ENCODE measurements at regions not wholly inside any gene's neighbourhood (a gene's known extent, or its start where the extent isn't known, plus 50 kb on each side); places are given as distances from the start of the nearest gene placed in this dataset.

DNA sequence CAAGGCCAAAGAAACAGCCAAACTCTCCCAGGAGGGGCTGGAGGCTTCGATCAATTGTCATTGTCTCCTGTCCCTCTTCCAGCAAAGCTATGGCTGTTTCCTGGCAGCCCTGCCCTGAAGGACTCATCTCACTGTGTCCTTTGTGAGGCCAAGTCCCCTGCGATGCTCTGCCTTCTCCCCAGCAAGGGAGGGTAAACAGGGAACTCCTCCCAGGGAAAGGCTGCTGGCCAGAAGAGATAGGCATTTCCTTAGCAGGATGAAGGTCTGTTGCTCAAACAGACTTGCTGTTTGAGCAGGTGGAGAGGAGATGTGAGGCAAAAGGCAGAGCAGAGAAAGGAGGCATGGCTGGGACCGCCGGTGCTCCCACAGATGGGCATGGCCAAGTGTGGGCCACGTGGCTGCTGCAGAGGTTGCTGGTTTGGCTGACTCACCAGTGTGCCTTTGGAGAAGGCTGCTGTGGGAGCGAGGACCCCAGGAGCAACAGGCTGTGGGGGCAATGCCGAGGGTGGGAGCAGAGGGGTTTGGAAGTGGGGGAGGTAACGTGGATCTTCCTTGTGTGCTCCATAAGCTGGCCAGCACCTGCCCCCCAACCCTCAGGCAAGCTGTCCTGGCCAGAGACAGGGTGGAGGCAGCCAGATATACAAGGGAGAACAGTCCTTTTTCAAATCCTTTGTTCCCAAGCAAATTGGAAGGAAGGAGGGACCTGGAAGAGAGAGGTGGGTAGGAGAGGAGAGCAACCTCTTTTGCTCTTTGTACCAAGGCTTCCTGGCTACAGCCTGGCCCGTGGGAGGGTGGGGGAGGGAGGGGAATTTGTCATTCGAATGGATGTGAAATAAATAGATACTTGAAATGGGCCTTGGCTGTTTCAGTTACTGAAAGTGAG lies 449.8 kb downstream of the SIPA1L2 start:
- no peak for TF ChIP-seq POLR2A (IDR thresholded peaks at IDR 0.05)
- TF ChIP-seq, protein P1, sequence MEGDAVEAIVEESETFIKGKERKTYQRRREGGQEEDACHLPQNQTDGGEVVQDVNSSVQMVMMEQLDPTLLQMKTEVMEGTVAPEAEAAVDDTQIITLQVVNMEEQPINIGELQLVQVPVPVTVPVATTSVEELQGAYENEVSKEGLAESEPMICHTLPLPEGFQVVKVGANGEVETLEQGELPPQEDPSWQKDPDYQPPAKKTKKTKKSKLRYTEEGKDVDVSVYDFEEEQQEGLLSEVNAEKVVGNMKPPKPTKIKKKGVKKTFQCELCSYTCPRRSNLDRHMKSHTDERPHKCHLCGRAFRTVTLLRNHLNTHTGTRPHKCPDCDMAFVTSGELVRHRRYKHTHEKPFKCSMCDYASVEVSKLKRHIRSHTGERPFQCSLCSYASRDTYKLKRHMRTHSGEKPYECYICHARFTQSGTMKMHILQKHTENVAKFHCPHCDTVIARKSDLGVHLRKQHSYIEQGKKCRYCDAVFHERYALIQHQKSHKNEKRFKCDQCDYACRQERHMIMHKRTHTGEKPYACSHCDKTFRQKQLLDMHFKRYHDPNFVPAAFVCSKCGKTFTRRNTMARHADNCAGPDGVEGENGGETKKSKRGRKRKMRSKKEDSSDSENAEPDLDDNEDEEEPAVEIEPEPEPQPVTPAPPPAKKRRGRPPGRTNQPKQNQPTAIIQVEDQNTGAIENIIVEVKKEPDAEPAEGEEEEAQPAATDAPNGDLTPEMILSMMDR (IDR thresholded peaks at IDR 0.05) = no peak
- Histone ChIP-seq H3K27me3 (no peaks in the 10 kb centered on the region), H3K4me1 (peaks cover 5 to 11% of the 10 kb centered on the region in 2 donors), H3K27ac (no peak overlapping the region), H3K36me3 (no peaks in the 10 kb centered on the region), H3K9me3 (no peaks in the 10 kb centered on the region), H3K4me3 (replicated peaks in 1 of 3) (no peak overlapping the region)
- no peak for DNase-seq
- WGBS, 2 donors = 73 to 78% methylated on average over 9 to 10 of the region's 10 CpGs
- intact Hi-C loops (cut with DNase I) = no loop called here

DNA sequence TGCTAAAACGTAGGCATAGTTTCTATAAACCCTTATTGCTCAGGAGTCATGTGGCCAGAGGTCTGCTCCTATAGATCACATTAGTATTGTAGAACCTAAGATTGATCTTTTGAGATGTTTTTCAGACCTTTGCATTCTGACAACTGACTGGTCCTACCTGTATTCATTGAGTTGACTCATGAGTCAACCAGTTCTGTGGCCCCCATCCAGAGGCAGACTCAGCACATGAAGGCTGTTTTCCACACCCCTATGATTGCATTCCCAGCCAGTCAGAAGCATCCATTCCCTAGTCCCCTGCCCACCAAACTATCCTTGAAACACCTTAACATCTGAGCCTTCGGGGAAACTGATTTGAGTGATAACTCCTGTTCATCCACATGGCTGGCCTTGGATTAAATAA lies 451.7 kb downstream of the SIPA1L2 start:
- DNase-seq = no peak
- Histone ChIP-seq H3K4me1 (peaks cover 5 to 11% of the 10 kb centered on the region in 2 donors), H3K27ac (no peak overlapping the region), H3K4me3 (replicated peaks in 1 of 3) (no peak overlapping the region), H3K36me3 (no peaks in the 10 kb centered on the region), H3K9me3 (no peaks in the 10 kb centered on the region), H3K27me3 (no peaks in the 10 kb centered on the region)
- intact Hi-C loops (cut with DNase I) = no loop called here
- WGBS, 2 donors = 95 to 97% methylated on average over 2 of the region's 2 CpGs
- TF ChIP-seq, protein P1 (IDR thresholded peaks at IDR 0.05) = no peak
- no peak for TF ChIP-seq POLR2A (IDR thresholded peaks at IDR 0.05)

DNA sequence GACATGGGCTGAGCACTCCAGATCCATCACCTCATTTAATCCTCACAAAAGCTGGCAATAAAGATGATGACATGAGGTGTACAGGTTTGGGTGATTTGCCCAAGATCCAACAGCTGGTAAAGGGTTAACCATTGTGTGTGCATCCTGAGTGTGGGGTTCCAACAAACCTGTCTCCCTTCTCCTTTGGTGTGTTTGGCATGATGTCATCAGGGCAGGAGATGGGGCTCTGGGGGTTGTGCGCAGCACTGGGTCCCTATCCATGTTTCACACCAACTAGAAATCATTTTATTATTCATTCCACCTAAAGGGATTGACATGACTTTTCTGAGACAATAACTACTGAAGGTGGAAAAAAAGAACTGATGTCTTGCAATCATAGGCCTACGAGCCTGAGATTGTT lies 452.5 kb downstream of the SIPA1L2 start:
- intact Hi-C loops (cut with DNase I) = no loop called here
- Histone ChIP-seq H3K36me3 (no peaks in the 10 kb centered on the region), H3K27me3 (no peaks in the 10 kb centered on the region), H3K27ac (no peak overlapping the region), H3K9me3 (no peaks in the 10 kb centered on the region), H3K4me1 (peaks cover 5 to 11% of the 10 kb centered on the region in 2 donors), H3K4me3 (replicated peaks in 1 of 3) (no peak overlapping the region)
- TF ChIP-seq POLR2A (IDR thresholded peaks at IDR 0.05) = no peak
- TF ChIP-seq, protein P1 (IDR thresholded peaks at IDR 0.05) = no peak
- no peak for DNase-seq
- 93 to 96% methylated on average over 2 of the region's 2 CpGs for WGBS, 2 donors

DNA sequence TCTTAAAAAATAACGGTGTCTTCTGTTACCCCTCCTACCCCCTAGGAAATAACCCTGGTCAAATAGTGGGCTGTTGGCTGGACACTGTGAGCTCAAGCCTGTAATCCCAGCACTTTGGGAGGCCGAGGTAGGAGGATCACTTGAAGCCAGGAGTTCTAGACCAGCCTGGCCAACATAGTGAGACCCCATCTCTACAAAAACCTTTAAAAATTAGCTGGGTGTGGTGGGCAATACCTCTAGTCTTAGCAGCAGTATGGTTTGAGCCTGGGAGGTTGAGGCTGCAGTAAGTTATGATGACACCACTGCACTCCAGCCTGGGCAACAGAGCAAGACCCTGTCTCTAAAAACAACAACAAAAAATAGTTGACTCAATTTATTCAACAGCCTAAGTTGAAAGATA lies 453.7 kb downstream of the SIPA1L2 start:
- no peak for DNase-seq
- Histone ChIP-seq H3K9me3 (no peaks in the 10 kb centered on the region), H3K27ac (no peak overlapping the region), H3K4me1 (peaks cover 5 to 11% of the 10 kb centered on the region in 2 donors), H3K4me3 (replicated peaks in 1 of 3) (no peak overlapping the region), H3K27me3 (no peaks in the 10 kb centered on the region), H3K36me3 (no peaks in the 10 kb centered on the region)
- TF ChIP-seq, protein P1 (IDR thresholded peaks at IDR 0.05) = no peak
- no peak for TF ChIP-seq POLR2A (IDR thresholded peaks at IDR 0.05)
- WGBS, 2 donors = 93 to 96% methylated on average over 2 of the region's 2 CpGs
- intact Hi-C loops (cut with DNase I) = no loop called here

DNA sequence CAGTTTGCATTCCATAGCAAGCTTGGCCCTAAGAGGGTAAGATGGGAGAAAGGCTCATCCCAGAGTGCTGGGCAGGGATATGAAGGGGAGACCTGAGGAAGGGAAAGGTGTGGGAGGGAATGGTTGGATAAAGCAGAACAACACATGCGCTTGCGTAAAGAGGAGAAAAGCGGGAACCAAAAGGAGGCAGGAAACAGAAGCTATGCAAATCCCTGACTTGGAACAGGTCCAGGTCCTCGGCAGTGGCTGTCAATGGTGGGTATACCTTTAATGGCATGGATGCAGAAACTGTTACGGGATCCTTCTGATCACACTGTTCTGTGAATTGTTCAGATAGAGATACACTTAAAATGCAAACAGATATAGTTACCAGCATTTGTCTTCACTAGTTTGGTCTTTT lies 455.6 kb downstream of the SIPA1L2 start:
- Histone ChIP-seq H3K9me3 (no peaks in the 10 kb centered on the region), H3K4me3 (replicated peaks in 1 of 3) (no peak overlapping the region), H3K27ac (no peak overlapping the region), H3K27me3 (no peaks in the 10 kb centered on the region), H3K36me3 (no peaks in the 10 kb centered on the region), H3K4me1 (peaks cover 0 to under 1% of the 10 kb centered on the region in 2 donors)
- no peak for TF ChIP-seq POLR2A (IDR thresholded peaks at IDR 0.05)
- TF ChIP-seq, protein P1 (IDR thresholded peaks at IDR 0.05) = no peak
- 55 to 63% methylated on average over 5 of the region's 5 CpGs for WGBS, 2 donors
- no peak for DNase-seq
- intact Hi-C loops (cut with DNase I) = no loop called here
